NT2/D1 (cell line): ENCODE measurements at regions not wholly inside any gene's neighbourhood (a gene's known extent, or its start where the extent isn't known, plus 50 kb on each side); places are given as distances from the start of the nearest gene placed in this dataset.
"Not testable (repeated sequence)": the region's sequence is repeated elsewhere in the genome, so short reads cannot be mapped to it uniquely, and the experiment has no call there.

Source experiments
- YY1 ChIP-seq: IDR thresholded peaks from 2 replicates; pipeline ENCODE4 v1.6.1; 2011; ENCODE audit not compliant: insufficient read length, insufficient read depth
- ZNF274 ChIP-seq: IDR thresholded peaks from 2 replicates; pipeline ENCODE4 v1.6.1; 2011; ENCODE audit warnings: mild to moderate bottlenecking, low read depth, low read length

- not testable (repeated sequence) for TF ChIP-seq YY1, ZNF274
Observed at GRCh38 chr17:31611053-31611452, 219.6 kb downstream of the RAB11FIP4 start.
